Cerebellar nuclear complex (tissue), 1 donor: ENCODE measurements at regions not wholly inside any gene's neighbourhood (a gene's known extent, or its start where the extent isn't known, plus 50 kb on each side); places are given as distances from the start of the nearest gene placed in this dataset.
"Not testable (repeated sequence)": the region's sequence is repeated elsewhere in the genome, so short reads cannot be mapped to it uniquely, and the experiment has no call there.

Experiments
- DNase-seq, 2 experiments: peaks; one replicate each; lab custom pipeline; 2025; lab: John Stamatoyannopoulos, UW

DNA sequence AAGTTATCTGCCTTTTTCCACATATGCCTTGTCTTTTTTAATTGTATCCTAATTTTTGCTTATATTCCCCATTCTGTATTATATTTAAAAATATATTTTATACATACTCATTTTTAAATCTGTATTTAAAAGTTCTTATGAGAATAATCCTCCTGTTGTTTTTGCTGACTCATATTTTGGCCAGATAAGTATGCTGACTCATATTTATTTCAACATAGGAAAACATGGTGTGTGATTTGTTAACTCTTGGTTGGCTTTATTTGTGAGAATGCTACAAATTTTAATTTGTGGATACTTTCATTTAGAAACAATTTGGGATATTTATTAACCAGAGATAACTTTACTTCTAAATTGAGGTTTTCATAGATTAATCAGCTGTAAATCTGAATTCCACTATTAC lies 587.7 kb downstream of the CPS1 start:
- no peak for DNase-seq

DNA sequence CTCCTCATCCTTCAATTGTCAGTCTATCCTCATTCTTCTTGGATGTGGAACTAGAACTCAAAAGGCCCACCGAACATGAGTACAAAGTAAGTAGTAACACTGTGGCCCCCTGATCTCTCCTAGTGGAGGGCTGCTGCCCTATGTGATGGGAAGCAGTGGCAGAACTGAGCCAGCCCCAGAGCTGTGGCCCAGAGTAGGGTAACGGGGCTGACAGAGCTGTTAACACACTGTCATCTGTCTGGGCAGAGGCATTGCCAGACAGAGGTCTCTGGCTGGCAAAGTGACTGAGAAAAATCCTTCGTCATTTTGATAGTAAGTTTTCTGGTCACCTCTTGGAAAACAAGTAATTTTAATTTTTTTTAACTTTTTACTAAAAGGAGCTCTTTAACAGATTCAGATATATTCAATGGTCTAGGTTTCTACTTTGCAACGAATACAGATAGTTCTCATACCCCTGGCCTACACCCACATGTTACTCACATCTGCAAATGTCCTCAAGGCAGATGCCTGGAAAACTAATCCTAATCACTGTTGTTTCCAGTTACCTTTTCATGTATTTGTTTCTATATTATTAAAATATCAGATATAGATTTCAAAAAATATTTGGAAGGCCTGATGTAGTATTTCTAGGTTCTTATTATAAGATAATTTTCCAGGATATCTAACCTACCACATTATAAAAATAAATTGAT lies 588.7 kb downstream of the CPS1 start:
- DNase-seq = no peak

GRCh38 chr2:211149731-211150130 lies 593.3 kb downstream of the CPS1 start:
- no peak for DNase-seq

- no peak for DNase-seq
Measured at GRCh38 chr2:211157211-211157610, 600.8 kb downstream of the CPS1 start.

GRCh38 chr2:211157856-211158463 lies 601.6 kb downstream of the CPS1 start:
- no peak for DNase-seq

GRCh38 chr2:211159972-211160371 lies 603.6 kb downstream of the CPS1 start:
- no peak for DNase-seq

DNA sequence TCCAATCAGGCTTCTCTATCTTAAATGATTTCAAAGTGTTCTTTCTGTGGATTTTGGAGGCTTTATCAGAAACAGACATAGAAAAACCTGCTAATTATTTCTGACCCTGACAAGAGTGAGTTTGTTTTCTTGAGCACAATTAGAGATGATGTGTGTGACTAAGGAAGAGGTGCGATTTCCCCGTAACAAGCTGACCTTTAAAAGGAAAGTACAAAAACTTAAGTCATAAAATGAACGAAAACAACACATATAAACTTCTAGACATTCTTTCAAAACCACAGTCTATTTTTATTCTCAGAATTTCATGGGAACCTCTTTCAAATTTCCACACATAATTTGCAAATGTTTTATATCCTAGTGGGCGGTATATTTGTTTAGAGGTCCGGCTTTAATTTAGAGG lies 604.8 kb downstream of the CPS1 start:
- DNase-seq = no peak

GRCh38 chr2:211162911-211163310 lies 606.5 kb downstream of the CPS1 start:
- DNase-seq = no peak

GRCh38 chr2:211170843-211171242 lies 614.4 kb downstream of the CPS1 start:
- DNase-seq = no peak

GRCh38 chr2:211174021-211174420 lies 617.6 kb downstream of the CPS1 start:
- DNase-seq = no peak

DNA sequence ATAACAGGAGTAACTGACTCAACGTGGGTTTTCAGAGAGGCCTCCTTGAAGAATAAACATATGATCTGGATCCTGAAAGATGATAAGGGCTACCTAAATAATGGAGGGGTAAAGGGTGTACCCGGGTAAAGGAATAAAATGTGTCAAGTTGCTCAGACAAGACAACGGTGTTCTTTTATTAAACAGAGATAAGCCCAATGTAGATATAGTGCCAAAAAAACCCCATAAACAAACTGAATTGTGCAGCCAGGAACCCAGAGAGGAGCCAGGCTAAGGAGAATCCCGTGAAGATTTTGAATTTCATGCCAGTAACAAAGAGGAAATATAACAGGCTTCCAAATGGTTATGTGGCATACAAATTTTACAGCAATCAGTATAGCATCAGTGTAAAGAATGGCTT lies 618.2 kb downstream of the CPS1 start:
- DNase-seq = no peak

GRCh38 chr2:211175956-211176355 lies 619.6 kb downstream of the CPS1 start:
- DNase-seq = no peak

GRCh38 chr2:211176514-211177141 lies 620.2 kb downstream of the CPS1 start:
- no peak for DNase-seq

DNA sequence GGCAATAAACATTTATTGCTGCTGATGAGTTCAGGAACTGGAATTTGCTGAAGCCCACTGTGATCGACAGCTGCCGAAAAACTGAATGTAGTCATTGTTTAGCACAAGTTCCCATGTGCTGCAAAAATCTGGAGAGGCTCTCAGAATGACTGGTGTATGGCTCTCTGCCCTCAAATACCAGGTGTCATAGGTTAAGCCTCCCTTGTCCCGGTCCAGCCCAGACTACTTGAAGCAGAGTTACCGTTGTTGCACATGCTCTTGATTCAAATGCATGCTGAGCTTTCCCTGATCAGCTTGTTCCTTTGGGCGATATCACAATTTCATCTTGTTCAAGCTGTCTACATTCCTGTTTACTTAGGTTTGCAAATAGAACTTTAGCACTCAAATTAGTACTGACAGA lies 625.2 kb downstream of the CPS1 start:
- DNase-seq = no peak

- no peak for DNase-seq
Measured at GRCh38 chr2:211187602-211188001, 631.2 kb downstream of the CPS1 start.

DNA sequence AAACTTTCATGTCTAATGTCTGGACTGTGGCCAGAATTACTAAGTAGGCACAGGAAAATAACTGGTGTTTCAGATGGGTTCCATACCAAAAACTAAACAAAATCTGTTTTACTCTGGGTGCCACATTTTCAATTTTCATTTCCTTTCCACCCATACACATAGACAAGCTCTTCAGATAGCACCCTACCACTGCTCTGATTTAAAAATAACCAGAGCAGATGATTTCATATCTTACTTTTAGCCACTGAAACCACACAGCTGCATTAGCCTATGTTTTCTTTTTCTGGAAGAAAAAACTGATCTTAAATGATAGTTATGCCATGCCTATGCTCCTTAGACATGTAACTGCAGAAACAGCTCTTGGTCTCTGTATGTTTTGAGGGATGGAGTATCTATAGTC lies 647.6 kb downstream of the CPS1 start:
- no peak for DNase-seq

DNA sequence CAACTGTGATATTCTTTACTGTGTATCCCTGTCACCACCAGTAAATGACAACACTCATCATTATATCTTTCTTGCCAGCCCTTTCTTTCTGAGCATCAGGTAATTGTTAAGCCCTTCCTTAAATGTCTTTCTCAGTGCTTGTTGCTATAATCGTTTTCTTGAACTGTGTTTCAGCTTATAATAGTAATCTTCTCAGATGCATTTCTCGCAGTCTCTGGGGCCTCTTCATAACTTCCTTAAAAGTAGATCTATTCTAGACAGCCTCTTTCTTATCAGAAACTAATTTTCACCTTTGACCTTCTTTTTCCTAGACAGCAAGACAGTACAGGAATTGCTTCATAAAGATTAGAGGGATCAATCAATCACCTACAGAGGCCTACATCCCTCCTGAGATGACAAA lies 648.1 kb downstream of the CPS1 start:
- no peak for DNase-seq

DNA sequence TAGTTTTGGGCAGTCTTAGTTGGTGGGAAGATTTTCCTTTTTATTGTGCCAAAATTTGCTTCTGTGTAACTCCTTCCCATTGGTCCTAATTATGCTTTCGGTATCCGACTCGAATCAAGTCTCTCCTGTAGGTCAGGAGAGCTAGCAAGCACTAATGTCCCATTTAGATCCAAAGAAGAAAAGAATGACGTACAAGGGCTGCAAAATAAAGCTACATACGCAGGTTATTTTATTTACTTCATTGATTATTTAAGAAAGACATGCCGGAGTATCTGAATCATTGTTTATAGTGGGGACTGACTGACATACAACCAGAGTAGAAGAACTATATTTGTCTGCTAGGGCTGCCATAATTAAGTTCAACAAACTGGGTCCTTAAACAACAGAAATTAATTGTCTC lies 648.5 kb downstream of the CPS1 start:
- no peak for DNase-seq

DNA sequence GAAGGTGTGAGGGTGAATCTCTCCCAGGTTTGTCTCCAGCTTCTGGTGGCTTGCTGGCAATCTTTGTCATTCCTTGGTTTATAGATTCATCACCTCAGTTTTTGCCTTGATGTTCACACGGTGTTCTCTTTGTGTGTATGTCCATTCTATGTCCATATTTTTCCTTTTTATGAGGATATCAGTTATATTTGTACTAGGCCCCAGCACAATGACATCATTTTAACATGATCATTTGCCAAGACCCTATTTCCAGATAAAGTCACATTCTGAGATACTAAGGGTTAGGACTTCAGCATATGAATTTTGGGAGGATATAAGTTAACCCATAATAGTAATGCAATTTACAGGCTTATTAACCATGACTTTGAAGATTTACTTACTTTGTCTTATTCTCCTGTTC lies 649.0 kb downstream of the CPS1 start:
- DNase-seq = no peak

DNA sequence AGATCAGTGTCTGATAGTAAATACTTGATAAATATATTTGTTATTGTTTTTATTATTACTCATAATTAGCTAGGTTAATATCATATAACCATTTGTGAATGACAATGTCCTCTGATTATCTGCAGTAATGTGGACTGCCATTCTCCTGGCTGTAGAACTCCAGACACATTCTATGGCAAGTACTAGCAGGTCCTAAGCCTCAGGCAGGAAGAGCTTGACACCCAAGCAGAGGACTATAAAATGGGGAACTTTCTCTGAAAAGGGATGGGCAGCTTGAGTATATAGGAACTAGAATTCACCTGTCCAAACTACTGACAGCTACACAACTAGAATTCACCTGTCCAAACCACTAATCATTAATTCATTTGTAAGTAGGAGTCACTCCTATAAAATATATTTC lies 649.4 kb downstream of the CPS1 start:
- DNase-seq = no peak

DNA sequence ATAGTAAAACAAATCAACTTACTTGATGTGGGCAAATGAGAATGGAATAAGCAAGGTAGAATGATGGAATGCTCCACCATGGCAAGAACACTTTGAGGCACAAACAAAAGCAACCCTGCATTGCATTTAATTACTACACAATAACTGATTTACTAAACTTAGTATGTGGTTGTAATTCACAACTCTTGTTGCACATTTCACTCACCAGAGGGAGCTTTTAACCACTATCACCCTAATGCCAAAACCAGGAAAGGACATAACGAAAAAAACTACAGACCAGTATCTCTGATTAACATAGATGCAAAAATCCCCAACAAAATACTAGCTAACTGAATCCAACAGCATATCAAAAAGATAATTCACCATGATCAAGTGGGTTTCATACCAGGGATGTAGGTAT lies 659.8 kb downstream of the CPS1 start:
- no peak for DNase-seq

DNA sequence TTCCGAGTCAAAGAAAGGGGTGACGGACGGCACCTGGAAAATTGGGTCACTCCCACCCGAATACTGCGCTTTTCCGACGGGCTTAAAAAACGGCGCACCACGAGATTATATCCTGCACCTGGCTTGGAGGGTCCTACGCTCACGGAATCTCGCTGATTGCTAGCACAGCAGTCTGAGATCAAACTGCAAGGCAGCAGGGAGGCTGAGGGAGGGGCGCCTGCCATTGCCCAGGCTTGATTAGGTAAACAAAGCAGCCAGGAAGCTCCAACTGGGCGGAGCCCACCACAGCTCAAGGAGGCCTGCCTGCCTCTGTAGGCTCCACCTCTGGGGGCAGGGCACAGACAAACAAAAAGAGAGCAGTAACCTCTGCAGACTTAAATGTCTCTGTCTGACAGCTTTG lies 663.1 kb downstream of the CPS1 start:
- DNase-seq = not testable (repeated sequence)

DNA sequence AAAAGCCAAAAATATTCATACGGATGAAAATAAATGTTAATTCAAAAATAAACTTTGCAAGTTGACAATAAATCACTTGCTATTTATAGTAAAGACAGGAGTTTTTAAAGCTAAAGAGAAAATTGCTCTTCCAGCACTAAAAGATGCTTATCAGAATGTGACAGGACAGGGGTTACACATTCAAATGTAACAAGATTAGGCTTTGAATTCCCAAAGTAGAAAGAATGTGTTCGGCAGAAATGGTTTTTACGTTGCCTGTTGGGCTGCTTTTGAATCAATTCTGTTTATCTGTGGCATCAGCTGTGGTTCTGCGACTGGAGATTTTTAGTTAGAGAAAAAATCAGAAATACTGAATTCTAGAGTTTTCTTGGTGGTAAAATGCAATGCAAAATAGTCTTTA lies 669.4 kb downstream of the CPS1 start:
- no peak for DNase-seq

DNA sequence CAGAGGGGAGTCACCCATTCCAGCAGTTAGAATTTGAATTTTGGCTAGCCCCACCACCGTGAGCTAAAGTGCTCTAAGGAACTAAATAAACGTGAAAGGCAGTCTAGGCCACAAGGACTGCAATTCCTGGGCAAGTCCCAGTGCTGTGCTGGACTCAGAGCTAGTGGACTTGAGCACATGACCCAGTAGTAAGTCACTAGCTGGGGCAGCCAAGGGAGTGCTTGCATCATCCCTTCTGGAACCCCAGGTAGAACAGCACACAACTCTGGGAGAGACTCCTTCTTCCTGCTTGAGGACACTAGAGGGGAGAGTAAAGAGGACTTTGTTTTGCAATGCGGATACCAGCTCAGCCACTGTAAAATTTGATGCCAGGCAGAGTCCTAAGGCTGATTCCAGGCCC lies 672.2 kb downstream of the CPS1 start:
- DNase-seq = no peak
